ENCODE measurements at regions not wholly inside any gene's neighbourhood (a gene's known extent, or its start where the extent isn't known, plus 50 kb on each side); places are given as distances from the start of the nearest gene placed in this dataset.

DNA sequence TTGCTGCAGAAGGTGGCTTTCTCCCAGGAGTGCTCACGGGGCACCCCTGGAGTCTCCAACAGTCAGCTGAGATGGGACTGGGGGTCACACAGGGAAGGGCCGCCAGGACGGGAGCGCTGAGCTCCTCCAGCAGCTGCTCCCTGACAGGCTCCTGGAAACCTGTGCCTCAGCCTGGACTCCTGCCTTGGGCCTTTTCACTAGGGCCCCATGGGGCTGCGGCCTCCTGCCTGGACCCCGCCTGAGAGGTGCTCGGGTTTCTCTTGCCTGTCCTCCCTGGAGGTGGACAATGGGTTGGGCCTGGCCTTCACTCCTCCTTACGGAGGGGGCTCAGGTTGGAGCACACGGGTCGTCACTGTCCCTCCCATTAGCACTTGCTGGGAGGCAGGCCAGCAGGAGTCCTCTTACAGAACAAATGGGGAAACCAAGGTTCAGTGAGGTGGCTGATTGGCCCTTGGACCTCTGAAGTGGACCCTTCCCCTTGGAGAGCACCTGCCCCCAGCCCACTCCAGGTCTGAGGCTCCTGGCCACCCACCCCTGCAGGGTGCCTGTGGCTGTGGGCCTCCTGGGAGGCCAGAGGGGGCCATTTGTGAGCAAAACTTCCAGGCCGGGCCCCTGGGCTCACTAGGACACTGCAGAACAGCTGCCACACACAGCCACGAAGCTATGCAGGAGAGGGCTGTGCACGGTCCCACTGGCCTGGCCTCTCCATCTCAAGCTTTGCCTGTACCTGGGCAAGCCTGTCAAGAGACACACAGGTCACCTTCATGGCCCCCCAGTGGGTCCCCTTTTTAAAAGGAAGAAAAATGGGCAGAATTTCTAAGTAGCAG, 57.1 kb upstream of the ODC1 start:
- TF ChIP-seq, protein P1, sequence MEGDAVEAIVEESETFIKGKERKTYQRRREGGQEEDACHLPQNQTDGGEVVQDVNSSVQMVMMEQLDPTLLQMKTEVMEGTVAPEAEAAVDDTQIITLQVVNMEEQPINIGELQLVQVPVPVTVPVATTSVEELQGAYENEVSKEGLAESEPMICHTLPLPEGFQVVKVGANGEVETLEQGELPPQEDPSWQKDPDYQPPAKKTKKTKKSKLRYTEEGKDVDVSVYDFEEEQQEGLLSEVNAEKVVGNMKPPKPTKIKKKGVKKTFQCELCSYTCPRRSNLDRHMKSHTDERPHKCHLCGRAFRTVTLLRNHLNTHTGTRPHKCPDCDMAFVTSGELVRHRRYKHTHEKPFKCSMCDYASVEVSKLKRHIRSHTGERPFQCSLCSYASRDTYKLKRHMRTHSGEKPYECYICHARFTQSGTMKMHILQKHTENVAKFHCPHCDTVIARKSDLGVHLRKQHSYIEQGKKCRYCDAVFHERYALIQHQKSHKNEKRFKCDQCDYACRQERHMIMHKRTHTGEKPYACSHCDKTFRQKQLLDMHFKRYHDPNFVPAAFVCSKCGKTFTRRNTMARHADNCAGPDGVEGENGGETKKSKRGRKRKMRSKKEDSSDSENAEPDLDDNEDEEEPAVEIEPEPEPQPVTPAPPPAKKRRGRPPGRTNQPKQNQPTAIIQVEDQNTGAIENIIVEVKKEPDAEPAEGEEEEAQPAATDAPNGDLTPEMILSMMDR (IDR thresholded peaks at IDR 0.05; ENCODE audit: insufficient read depth, low read length): no peak
- TF ChIP-seq POLR2AphosphoS5 (IDR thresholded peaks at IDR 0.05; ENCODE audit: low read depth) (no peak), GABPA (IDR thresholded peaks at IDR 0.05; ENCODE audit: low read depth) (no peak)
- TF ChIP-seq, protein P2, sequence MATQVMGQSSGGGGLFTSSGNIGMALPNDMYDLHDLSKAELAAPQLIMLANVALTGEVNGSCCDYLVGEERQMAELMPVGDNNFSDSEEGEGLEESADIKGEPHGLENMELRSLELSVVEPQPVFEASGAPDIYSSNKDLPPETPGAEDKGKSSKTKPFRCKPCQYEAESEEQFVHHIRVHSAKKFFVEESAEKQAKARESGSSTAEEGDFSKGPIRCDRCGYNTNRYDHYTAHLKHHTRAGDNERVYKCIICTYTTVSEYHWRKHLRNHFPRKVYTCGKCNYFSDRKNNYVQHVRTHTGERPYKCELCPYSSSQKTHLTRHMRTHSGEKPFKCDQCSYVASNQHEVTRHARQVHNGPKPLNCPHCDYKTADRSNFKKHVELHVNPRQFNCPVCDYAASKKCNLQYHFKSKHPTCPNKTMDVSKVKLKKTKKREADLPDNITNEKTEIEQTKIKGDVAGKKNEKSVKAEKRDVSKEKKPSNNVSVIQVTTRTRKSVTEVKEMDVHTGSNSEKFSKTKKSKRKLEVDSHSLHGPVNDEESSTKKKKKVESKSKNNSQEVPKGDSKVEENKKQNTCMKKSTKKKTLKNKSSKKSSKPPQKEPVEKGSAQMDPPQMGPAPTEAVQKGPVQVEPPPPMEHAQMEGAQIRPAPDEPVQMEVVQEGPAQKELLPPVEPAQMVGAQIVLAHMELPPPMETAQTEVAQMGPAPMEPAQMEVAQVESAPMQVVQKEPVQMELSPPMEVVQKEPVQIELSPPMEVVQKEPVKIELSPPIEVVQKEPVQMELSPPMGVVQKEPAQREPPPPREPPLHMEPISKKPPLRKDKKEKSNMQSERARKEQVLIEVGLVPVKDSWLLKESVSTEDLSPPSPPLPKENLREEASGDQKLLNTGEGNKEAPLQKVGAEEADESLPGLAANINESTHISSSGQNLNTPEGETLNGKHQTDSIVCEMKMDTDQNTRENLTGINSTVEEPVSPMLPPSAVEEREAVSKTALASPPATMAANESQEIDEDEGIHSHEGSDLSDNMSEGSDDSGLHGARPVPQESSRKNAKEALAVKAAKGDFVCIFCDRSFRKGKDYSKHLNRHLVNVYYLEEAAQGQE (IDR thresholded peaks at IDR 0.05; ENCODE audit: insufficient replicate concordance, low read depth): no peak

Measured in HL-60 (cell line).